ENCODE measurements at regions not wholly inside any gene's neighbourhood (a gene's known extent, or its start where the extent isn't known, plus 50 kb on each side); places are given as distances from the start of the nearest gene placed in this dataset.

DNA sequence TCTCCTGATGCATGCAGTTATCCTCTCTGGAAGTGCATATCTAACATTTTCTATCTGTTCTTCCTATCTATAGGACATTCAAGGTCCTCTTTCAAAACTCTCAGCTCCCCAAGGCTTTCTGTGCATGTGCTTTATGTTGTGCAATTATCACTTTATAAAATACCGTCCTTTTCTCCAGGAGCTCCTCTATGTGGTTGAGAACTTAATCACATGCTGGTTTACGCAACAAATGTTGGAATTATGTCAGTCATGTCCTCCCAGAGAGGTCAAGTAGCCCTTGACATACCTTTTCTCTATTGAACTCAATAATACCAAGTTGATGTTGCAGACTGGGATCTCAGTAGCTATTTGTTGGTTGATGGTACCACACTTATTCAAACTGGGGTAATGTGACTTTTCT is 388.4 kb downstream of the BTBD3 start (continued):
- TF ChIP-seq HDAC2 (IDR thresholded peaks at IDR 0.05; ENCODE audit: borderline replicate concordance in 1 of 2, low read depth in 2 of 2, low read length in 2 of 2) (no peak), SP2 (IDR thresholded peaks at IDR 0.05; ENCODE audit: low read length) (no peak), SP1 (IDR thresholded peaks at IDR 0.05; ENCODE audit: low read depth, low read length) (no peak), POU5F1 (IDR thresholded peaks at IDR 0.05; ENCODE audit: low read depth, low read length) (no peak), NANOG (IDR thresholded peaks at IDR 0.05; ENCODE audit: insufficient read depth, low read depth, low read length, poor library complexity, severe bottlenecking) (no peak), BACH1 (IDR thresholded peaks at IDR 0.05; ENCODE audit: low read length) (no peak)

All from H1 (cell line).